ENCODE measurements at regions not wholly inside any gene's neighbourhood (a gene's known extent, or its start where the extent isn't known, plus 50 kb on each side); places are given as distances from the start of the nearest gene placed in this dataset.

- TF ChIP-seq POLR2A (IDR thresholded peaks at IDR 0.05; ENCODE audit: low read depth, low read length) (no peak), CTCF (conservative IDR thresholded peaks at IDR 0.05; ENCODE audit: low read depth, low read length) (no peak), NFE2L2 (IDR thresholded peaks at IDR 0.05; ENCODE audit: low read depth, low read length) (no peak), RCOR1 (IDR thresholded peaks at IDR 0.05; ENCODE audit: insufficient replicate concordance, low read length) (no peak), USF2 (IDR thresholded peaks at IDR 0.05; ENCODE audit: low read depth, low read length) (no peak), RFX5 (IDR thresholded peaks at IDR 0.05; ENCODE audit: low read depth, low read length) (no peak), RAD21 (IDR thresholded peaks at IDR 0.05; ENCODE audit: low read length) (no peak), MAFK (IDR thresholded peaks at IDR 0.05; ENCODE audit: low read depth, low read length) (no peak), CHD1 (IDR thresholded peaks at IDR 0.05; ENCODE audit: low read depth, low read length) (no peak), MXI1 (IDR thresholded peaks at IDR 0.05; ENCODE audit: borderline replicate concordance, low read depth, low read length) (no peak), ELK1 (IDR thresholded peaks at IDR 0.05; ENCODE audit: borderline replicate concordance, low read depth, low read length) (no peak)
Observed at GRCh38 chr5:171684169-171684568, 101.4 kb upstream of the SMIM23 start.
